ENCODE measurements at regions not wholly inside any gene's neighbourhood (a gene's known extent, or its start where the extent isn't known, plus 50 kb on each side); places are given as distances from the start of the nearest gene placed in this dataset.

DNA sequence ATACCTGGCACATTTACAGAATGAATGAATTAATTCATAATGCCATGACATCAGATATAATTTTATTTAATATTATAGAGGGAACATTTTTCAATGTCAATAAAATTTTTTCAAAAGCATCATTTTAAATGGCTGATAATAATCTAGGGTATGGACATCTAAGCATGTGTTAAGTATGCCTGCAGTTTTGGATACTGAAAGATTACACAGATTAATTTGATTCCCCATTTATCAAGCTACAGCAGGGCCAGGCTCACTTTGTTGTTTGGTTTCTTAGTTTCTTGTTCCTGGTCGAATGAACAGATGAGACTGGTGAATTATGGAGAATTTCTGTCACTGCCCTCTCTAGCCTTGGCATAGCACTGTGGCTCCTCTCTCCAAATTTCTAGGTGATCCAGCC is 72.4 kb upstream of the E2F8 start:
- no peak for TF ChIP-seq TAF1 (IDR thresholded peaks at IDR 0.05; ENCODE audit: borderline replicate concordance, insufficient read depth, low read length)
- TF ChIP-seq SIN3A (IDR thresholded peaks at IDR 0.05; ENCODE audit: borderline replicate concordance, insufficient read depth, low read length), result no peak
- no peak for TF ChIP-seq FOXP2 (optimal IDR thresholded peaks at IDR 0.05; ENCODE audit: borderline replicate concordance, extremely low read depth, extremely low read length, insufficient read depth)

Measured in PFSK-1 (cell line).